K562 (cell line): ENCODE measurements at regions not wholly inside any gene's neighbourhood (a gene's known extent, or its start where the extent isn't known, plus 50 kb on each side); places are given as distances from the start of the nearest gene placed in this dataset.

Experiments
- CEBPZ ChIP-seq: fragments of 150-350 bp; IDR thresholded peaks from 2 replicates; pipeline ENCODE4 v1.6.1; 2014; ENCODE audit warnings: low read depth, mild to moderate bottlenecking, low read length, borderline replicate concordance
- HDGF ChIP-seq: fragments of 450-650 bp; IDR thresholded peaks from 2 replicates; pipeline ENCODE4 v1.6.1; 2016
- HEY1 ChIP-seq: fragments of 250-450 bp; sonication (Bioruptor Pico); IDR thresholded peaks from 2 replicates; pipeline ENCODE4 v1.5.0; 2020; ENCODE audit warnings: mild to moderate bottlenecking, moderate library complexity, borderline replicate concordance
- MITF ChIP-seq: IDR thresholded peaks from 2 replicates; pipeline ENCODE4 v1.6.1; 2014; ENCODE audit warnings: antibody characterized with exemption
- SUPT5H ChIP-seq: fragments of 450-650 bp; IDR thresholded peaks from 2 replicates; pipeline ENCODE4 v1.6.1; 2016
- ZBTB2 ChIP-seq: fragments of 450-650 bp; IDR thresholded peaks from 2 replicates; pipeline ENCODE4 v1.6.1; 2016; ENCODE audit warnings: antibody characterized with exemption
- ZNF324 ChIP-seq: fragments of 250-450 bp; sonication (Bioruptor Pico); IDR thresholded peaks from 2 replicates; pipeline ENCODE4 v1.4.0; 2020; ENCODE audit warnings: mild to moderate bottlenecking

- no peak for TF ChIP-seq HDGF
- TF ChIP-seq MITF: no peak
- TF ChIP-seq HEY1 (CRISPR knock-in tag): no peak
- no peak for TF ChIP-seq ZBTB2
- no peak for TF ChIP-seq CEBPZ
- TF ChIP-seq ZNF324 (CRISPR knock-in tag): no peak
- TF ChIP-seq SUPT5H: no peak
These were observed 89.0 kb upstream of the DHX40 start (continued) for GRCh38 chr17:59476413-59476812.
